ENCODE measurements at regions not wholly inside any gene's neighbourhood (a gene's known extent, or its start where the extent isn't known, plus 50 kb on each side); places are given as distances from the start of the nearest gene placed in this dataset.

DNA sequence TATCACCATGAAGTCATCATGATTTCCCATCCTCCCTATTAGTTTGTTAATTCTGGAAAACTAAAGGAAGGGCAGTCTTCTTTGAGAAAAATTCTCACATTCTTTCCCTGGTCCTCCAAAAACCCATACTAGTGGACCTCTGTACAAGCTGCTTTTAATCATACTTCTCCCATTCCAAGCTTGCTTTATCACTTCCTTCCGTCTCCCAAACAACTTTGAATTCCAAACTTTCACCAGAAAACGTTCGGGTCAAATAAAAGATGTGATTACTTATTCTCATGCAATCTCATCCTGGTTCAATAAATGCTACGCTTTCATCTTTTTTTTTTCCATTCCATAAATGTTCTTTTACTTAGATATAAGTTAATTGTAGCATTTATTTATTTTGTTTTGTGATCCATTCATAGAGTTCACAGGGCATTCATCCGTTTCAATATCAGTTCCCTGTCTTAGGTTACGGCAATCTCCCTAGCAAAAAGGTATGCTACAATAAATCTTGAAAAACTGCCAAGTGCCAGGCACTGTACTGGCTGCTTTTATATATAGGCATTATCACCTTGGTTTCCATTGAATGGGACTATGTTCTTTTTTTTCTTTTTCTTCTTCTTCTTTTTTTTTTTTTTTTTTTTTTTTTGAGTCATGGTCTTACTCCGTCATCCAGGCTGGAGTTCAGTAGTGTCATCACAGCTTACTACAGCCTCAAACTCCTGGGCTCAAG is 100.2 kb upstream of the GREM2 start:
- ATAC-seq (no peak), FAIRE-seq (no peak), DNase-seq (ENCODE audit: low read depth, low spot score) (no peak)
- Histone ChIP-seq H3K4me3 (no peak overlapping the region), H3K4me1 (ENCODE audit: control insufficient read depth, insufficient read depth, low read length) (no peaks in the 10 kb centered on the region), H3K36me3 (ENCODE audit: control insufficient read depth in 2 of 2, insufficient read depth in 2 of 2, low read length in 1 of 2) (no peaks in the 10 kb centered on the region), H3K9me3 (replicated peaks; ENCODE audit: control insufficient read depth, insufficient read depth, low read length) (no peaks in the 10 kb centered on the region), H3K9ac (ENCODE audit: control insufficient read depth, insufficient read depth, low read length) (no peak overlapping the region), H2AFZ (ENCODE audit: control insufficient read depth, low read depth, low read length) (no peak overlapping the region), H3K27ac (ENCODE audit: control insufficient read depth, insufficient read depth) (no peak overlapping the region), H4K20me1 (ENCODE audit: control insufficient read depth, insufficient read depth) (no peaks in the 10 kb centered on the region), H3K27me3 (replicated peaks in 1 of 2; ENCODE audit: control insufficient read depth in 2 of 2, insufficient read depth in 2 of 2, low read length in 1 of 2) (no peaks in the 10 kb centered on the region), H3K79me2 (ENCODE audit: control insufficient read depth, insufficient read depth, low read length) (no peaks in the 10 kb centered on the region), H3K4me2 (ENCODE audit: control insufficient read depth, insufficient read depth) (no peak overlapping the region)
- 63% methylated on average over 7 of the region's 7 CpGs for WGBS (ENCODE audit: insufficient coverage, insufficient replicate concordance, low lambda C conversion rate, missing lambda C conversion rate)
- intact Hi-C loops (cut with micrococcal nuclease; ENCODE audit: unreplicated experiment), result no loop called here
- BruUV-seq (replicated peaks), result no TSS peak
- ChIA-PET SMC1A (ENCODE audit: uncharacterized antibody, unreplicated experiment) (interaction anchor here (0.7 kb wide), 1 partner anchor 962 kb away, joined by 3 read pairs; no protein-coding TSS in a partner anchor), CTCF (interaction anchor here (1.7 kb wide), 1 partner anchor 20 kb away, joined by 7 read pairs; no protein-coding TSS in a partner anchor), RAD21 (ENCODE audit: unreplicated experiment) (no interaction called here), POLR2A (no interaction called here)
- in situ Hi-C loops (cut with MboI), result no loop called here
- no peak for TF ChIP-seq GATAD2B (conservative IDR thresholded peaks at IDR 0.05; ENCODE audit: low read depth)
- TF ChIP-seq, protein P1, sequence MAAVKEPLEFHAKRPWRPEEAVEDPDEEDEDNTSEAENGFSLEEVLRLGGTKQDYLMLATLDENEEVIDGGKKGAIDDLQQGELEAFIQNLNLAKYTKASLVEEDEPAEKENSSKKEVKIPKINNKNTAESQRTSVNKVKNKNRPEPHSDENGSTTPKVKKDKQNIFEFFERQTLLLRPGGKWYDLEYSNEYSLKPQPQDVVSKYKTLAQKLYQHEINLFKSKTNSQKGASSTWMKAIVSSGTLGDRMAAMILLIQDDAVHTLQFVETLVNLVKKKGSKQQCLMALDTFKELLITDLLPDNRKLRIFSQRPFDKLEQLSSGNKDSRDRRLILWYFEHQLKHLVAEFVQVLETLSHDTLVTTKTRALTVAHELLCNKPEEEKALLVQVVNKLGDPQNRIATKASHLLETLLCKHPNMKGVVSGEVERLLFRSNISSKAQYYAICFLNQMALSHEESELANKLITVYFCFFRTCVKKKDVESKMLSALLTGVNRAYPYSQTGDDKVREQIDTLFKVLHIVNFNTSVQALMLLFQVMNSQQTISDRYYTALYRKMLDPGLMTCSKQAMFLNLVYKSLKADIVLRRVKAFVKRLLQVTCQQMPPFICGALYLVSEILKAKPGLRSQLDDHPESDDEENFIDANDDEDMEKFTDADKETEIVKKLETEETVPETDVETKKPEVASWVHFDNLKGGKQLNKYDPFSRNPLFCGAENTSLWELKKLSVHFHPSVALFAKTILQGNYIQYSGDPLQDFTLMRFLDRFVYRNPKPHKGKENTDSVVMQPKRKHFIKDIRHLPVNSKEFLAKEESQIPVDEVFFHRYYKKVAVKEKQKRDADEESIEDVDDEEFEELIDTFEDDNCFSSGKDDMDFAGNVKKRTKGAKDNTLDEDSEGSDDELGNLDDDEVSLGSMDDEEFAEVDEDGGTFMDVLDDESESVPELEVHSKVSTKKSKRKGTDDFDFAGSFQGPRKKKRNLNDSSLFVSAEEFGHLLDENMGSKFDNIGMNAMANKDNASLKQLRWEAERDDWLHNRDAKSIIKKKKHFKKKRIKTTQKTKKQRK (IDR thresholded peaks at IDR 0.05; ENCODE audit: low read depth, low read length), result no peak
- TF ChIP-seq POLR2AphosphoS5 (IDR thresholded peaks at IDR 0.05; ENCODE audit: low read length), result no peak
- no peak for TF ChIP-seq HCFC1 (IDR thresholded peaks at IDR 0.05; ENCODE audit: low read length)
- no peak for TF ChIP-seq NR2F1 (conservative IDR thresholded peaks at IDR 0.05)
- TF ChIP-seq RB1 (IDR thresholded peaks at IDR 0.05; ENCODE audit: borderline replicate concordance), result no peak
- TF ChIP-seq, protein P2, sequence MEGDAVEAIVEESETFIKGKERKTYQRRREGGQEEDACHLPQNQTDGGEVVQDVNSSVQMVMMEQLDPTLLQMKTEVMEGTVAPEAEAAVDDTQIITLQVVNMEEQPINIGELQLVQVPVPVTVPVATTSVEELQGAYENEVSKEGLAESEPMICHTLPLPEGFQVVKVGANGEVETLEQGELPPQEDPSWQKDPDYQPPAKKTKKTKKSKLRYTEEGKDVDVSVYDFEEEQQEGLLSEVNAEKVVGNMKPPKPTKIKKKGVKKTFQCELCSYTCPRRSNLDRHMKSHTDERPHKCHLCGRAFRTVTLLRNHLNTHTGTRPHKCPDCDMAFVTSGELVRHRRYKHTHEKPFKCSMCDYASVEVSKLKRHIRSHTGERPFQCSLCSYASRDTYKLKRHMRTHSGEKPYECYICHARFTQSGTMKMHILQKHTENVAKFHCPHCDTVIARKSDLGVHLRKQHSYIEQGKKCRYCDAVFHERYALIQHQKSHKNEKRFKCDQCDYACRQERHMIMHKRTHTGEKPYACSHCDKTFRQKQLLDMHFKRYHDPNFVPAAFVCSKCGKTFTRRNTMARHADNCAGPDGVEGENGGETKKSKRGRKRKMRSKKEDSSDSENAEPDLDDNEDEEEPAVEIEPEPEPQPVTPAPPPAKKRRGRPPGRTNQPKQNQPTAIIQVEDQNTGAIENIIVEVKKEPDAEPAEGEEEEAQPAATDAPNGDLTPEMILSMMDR (IDR thresholded peaks at IDR 0.05 in 2 of 3, conservative IDR thresholded peaks at IDR 0.05 in 1 of 3; ENCODE audit: control insufficient read depth in 2 of 3, extremely low read depth in 1 of 3, insufficient read depth in 1 of 3, low read depth in 3 of 3, low read length in 3 of 3), result no peak
- no peak for TF ChIP-seq CBX5 (IDR thresholded peaks at IDR 0.05; ENCODE audit: low read depth)
- no peak for TF ChIP-seq TCF3 (IDR thresholded peaks at IDR 0.05; ENCODE audit: borderline replicate concordance, insufficient read depth, low read depth, low read length)
- TF ChIP-seq ZNF622 (IDR thresholded peaks at IDR 0.05), result no peak
- TF ChIP-seq MYB (IDR thresholded peaks at IDR 0.05; ENCODE audit: borderline replicate concordance, low read depth, low read length), result no peak
- TF ChIP-seq, protein P3, sequence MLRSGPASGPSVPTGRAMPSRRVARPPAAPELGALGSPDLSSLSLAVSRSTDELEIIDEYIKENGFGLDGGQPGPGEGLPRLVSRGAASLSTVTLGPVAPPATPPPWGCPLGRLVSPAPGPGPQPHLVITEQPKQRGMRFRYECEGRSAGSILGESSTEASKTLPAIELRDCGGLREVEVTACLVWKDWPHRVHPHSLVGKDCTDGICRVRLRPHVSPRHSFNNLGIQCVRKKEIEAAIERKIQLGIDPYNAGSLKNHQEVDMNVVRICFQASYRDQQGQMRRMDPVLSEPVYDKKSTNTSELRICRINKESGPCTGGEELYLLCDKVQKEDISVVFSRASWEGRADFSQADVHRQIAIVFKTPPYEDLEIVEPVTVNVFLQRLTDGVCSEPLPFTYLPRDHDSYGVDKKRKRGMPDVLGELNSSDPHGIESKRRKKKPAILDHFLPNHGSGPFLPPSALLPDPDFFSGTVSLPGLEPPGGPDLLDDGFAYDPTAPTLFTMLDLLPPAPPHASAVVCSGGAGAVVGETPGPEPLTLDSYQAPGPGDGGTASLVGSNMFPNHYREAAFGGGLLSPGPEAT (IDR thresholded peaks at IDR 0.05; ENCODE audit: low read depth), result no peak
- TF ChIP-seq, protein P4, sequence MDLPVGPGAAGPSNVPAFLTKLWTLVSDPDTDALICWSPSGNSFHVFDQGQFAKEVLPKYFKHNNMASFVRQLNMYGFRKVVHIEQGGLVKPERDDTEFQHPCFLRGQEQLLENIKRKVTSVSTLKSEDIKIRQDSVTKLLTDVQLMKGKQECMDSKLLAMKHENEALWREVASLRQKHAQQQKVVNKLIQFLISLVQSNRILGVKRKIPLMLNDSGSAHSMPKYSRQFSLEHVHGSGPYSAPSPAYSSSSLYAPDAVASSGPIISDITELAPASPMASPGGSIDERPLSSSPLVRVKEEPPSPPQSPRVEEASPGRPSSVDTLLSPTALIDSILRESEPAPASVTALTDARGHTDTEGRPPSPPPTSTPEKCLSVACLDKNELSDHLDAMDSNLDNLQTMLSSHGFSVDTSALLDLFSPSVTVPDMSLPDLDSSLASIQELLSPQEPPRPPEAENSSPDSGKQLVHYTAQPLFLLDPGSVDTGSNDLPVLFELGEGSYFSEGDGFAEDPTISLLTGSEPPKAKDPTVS (IDR thresholded peaks at IDR 0.05; ENCODE audit: low read depth, low read length), result no peak
- no peak for TF ChIP-seq RUNX3 (IDR thresholded peaks at IDR 0.05; ENCODE audit: low read length)
- no peak for TF ChIP-seq CREB1 (IDR thresholded peaks at IDR 0.05; ENCODE audit: low read depth)
- no peak for TF ChIP-seq TAF1 (IDR thresholded peaks at IDR 0.05; ENCODE audit: borderline replicate concordance, low read depth, low read length)
- no peak for TF ChIP-seq BRCA1 (IDR thresholded peaks at IDR 0.05; ENCODE audit: low read depth, low read length)
